ENCODE measurements at regions not wholly inside any gene's neighbourhood (a gene's known extent, or its start where the extent isn't known, plus 50 kb on each side); places are given as distances from the start of the nearest gene placed in this dataset.

GRCh38 chr6:15824811-15825210 lies 162.0 kb upstream of the DTNBP1 start:
- TF ChIP-seq TSHZ1 (tag by site-specific recombination; IDR thresholded peaks at IDR 0.05; ENCODE audit: borderline replicate concordance) (no peak), REST (tag by site-specific recombination; IDR thresholded peaks at IDR 0.05) (no peak), ZBTB21 (tag by site-specific recombination; IDR thresholded peaks at IDR 0.05) (no peak), CTCF (tag by site-specific recombination; IDR thresholded peaks at IDR 0.05) (no peak), ZNF121 (tag by site-specific recombination; IDR thresholded peaks at IDR 0.05) (no peak), ZBTB17 (tag by site-specific recombination; IDR thresholded peaks at IDR 0.05) (no peak), ZNF24 (tag by site-specific recombination; IDR thresholded peaks at IDR 0.05) (no peak)
